Fibroblast of the conjunctiva (primary cell): ENCODE measurements at regions not wholly inside any gene's neighbourhood (a gene's known extent, or its start where the extent isn't known, plus 50 kb on each side); places are given as distances from the start of the nearest gene placed in this dataset.
A peak's percentile ranks its signal among the peaks of the same experiment; 100 is the strongest.

ENCODE experiments used
- DNase-seq: peaks from one replicate; pipeline ENCODE4 v3.0.0-alpha.2; 2010; ENCODE audit warnings: low read depth

DNA sequence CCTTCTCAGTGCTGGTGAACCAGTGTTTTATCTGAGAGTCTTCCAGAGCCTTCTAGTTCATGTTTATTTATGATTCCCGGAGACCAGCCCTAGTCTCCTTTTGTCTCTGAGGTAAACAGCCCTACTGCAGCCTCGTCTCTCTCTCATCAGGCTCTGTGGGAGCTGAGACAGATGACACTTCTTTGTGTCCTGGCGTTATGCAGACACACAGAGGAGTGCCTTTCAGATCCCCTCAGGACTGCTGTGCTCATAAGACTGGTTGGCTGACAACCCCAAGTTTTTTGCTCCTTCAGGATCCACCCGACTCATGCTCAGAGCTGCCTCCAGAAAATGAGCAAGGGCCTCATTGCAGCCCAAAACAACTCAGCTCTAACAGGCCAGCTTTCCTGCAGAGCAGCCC is 523.8 kb upstream of the SPHKAP start:
- DNase-seq, result no peak

DNA sequence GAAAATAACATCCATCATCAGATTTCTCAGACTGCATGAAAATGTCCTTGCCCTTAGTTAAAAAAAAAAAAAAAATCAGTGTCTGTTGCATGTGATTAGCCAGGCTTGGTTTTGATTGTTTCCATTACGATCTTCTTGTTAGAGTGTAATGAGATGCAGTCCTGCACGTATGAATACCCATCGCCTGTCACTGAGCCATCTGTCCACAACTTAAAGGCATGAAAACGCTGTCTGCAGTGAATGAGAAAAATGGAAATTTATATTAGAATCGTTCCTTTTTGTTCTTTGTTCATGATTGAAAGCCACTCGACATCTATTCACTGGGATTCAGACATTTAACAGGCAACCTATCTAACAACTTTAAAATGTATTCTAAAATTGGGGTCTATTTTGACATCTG is 521.7 kb upstream of the SPHKAP start:
- no peak for DNase-seq

GRCh38 chr2:228701506-228701905 is 520.0 kb upstream of the SPHKAP start:
- no peak for DNase-seq

- no peak for DNase-seq
Measured at GRCh38 chr2:228700638-228701037, 519.2 kb upstream of the SPHKAP start.

- DNase-seq, result no peak
Measured at GRCh38 chr2:228699888-228700287, 518.4 kb upstream of the SPHKAP start.

DNA sequence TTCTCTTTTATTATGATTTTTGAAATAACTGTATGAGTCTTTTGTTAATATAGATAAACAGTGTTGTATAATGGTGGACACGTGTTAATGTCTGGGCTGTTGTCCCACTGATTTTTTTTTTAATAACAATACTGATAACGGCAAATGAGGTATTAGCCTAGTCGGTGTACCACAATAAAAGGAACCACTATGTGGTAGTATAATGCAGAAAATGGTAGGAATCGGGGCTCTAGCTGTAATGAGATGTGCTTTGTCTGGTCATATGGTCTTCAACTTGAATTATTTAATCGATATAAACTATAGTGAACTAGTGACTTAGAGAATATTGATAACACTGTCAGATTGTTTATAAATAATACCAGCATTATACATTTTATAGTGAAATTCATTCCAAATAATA is 517.9 kb upstream of the SPHKAP start:
- DNase-seq, result no peak

DNA sequence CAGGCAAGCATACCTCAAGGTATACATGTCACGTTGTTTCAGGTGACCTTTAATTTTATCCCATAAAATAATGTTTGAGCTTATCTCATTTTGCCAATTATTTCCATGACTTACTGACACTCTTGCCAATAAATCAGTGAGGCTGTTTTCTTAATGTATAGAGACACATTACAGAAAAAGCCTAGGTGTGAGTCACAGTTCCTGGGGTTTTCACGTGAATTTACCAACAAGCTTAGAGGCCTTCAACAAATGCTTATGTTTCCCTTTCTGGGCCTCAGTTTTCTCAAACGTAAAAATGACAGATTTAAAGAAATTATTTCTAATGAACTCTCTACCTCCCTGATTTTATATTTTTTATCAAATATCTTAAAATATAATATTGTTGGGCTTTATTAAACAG is 517.5 kb upstream of the SPHKAP start:
- DNase-seq, result no peak

- no peak for DNase-seq
Measured at GRCh38 chr2:228697456-228697855, 516.0 kb upstream of the SPHKAP start.

DNA sequence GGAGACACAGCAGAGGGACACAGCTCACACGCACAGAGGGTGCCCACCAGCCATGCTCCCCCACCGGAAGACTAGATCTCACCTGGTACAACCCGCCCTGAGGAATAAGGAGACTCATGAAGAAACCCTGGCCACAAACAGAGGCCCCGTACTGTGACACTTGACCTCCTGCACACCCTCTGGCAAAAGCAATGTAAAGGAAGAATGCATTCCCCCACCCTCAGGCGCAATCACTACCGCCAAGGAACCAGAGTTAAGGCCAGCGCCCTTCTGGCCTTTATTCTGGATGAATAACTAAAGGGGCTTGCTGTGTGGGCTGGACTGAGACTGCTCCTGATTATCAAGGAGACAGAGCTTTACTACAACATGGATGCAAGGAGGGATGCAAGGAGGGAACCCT is 509.2 kb upstream of the SPHKAP start:
- DNase-seq, result no peak

- no peak for DNase-seq
Measured at GRCh38 chr2:228689053-228689452, 507.6 kb upstream of the SPHKAP start.

GRCh38 chr2:228688007-228688645 is 506.6 kb upstream of the SPHKAP start:
- DNase-seq, result no peak

GRCh38 chr2:228681979-228682378 is 500.5 kb upstream of the SPHKAP start:
- DNase-seq, result no peak

DNA sequence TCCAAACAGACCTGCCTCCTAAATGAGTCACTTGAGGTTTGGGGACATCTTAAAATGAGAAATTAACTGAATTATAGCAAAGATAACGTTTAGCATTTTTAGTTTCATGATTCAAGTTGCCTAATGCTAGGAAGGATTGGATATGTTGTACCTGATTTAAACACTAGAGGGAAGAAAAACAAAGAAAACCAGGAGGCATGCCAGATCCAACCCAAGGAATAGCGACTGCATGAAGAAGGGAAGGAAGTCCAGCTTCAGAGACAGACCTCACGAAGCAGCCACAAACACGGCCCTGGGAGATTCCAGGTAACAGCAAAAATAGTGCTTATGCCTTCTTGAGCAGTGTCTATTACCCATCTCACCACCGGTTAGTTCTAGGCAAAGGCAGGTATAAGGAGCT is 499.9 kb upstream of the SPHKAP start:
- DNase-seq, result peak; percentile 38

- DNase-seq, result no peak
Measured at GRCh38 chr2:228678110-228678509, 496.6 kb upstream of the SPHKAP start.

DNA sequence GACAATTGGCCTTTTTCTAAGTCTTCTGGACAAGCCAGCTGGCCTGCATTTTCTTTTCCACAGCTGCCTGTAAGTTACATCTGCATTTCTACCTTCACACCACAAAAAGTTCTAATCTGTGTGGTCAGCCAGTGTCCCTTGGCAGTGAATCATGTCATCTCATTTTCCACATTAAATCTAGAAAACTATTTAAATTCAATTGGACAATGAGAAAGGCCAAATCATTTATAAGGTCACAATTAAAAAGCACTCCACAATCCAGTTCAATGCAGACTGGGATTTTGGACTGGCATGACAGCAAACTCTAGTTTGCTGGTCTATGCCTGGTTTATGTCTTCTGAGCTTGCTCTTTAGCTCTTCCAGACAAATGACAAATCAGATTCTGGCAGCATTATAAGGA is 494.2 kb upstream of the SPHKAP start:
- DNase-seq, result no peak

DNA sequence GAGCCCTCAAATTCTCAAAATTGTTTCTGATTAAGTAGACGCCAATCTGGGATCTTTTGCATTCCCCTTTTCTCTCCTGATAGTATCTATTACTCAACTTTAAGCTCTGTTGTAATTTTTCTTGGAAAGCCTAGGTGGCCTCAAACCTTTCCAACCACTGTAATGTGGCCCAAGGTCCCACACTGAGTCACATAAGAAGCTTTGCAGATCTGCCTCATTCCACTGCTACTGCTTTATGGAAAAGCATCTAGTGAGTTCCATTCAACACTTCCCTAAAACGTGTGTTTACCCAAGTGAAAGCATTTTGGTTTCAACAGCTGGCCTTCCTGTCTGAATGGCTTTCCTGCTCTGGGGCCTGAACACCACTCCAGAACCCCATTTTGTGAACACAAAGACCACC is 493.6 kb upstream of the SPHKAP start:
- DNase-seq, result no peak

DNA sequence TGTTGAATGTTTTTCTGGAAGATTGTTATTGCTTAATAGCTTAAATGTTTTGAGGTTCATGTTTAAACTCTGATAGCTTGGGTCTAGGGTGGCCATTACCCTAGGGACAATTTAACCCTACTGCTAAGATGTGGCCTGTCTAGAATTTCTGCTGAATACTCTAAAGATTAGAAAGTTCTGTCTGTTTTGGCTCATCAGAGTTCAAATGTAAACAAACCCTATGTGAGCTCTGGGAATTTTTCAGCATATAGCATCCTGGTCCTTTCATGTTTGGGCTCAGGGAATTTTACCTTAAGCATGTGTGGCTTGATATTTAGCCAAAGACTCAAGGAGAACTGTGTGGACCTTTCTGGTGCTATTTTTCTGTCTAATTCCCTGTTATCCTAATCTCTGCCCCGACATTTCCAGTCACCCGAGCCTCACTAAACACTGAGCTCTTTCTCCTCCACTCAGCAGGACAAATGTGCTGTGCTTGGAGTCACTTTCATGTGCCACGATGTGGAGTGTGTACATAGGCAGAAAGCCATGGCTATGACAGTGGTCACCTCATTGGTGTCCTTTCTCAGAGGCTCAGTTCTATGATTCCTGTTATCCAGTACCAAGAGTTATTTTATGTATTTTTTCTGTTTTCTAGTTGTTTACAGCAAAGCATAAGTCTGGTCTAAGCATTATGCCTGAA is 492.5 kb upstream of the SPHKAP start:
- no peak for DNase-seq

DNA sequence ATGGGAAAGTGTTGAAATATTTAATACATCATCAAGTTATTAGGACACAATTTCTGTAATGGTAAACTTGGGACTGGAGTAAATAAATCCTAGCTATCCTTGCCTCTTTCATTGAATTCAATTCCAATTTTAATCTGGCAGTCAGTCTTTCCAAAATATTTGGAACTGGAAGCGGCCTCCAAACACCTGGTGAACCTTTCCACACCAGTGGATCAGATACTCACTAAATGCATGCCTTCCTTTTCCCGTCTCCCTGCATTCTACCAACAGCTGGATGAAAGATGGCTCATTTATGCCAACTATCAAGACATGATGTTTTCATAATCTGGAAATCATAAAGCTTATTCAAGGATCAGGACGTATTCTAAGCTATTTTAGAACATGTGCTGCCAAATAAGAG is 488.2 kb upstream of the SPHKAP start:
- DNase-seq, result no peak

DNA sequence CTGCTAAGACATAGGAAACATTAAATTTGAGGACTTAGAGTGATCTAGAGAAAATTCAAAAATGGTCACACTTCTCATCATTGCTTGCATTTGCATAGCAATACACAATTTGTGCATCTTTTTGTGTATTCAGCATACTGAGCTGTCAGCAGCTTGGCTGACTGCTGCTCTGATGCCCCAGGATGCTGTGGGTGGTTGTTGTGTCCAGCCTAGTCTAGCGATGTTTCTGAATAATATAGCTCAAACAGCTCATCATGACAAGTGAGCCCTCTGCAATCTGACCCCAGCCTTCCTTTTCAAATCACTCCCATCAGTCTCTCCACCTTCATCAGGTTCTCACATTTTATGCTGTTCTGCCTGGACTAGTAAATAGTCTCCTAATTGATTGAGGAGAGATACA is 483.7 kb upstream of the SPHKAP start:
- no peak for DNase-seq

GRCh38 chr2:228658998-228659397 is 477.5 kb upstream of the SPHKAP start:
- DNase-seq, result peak; percentile 70

DNA sequence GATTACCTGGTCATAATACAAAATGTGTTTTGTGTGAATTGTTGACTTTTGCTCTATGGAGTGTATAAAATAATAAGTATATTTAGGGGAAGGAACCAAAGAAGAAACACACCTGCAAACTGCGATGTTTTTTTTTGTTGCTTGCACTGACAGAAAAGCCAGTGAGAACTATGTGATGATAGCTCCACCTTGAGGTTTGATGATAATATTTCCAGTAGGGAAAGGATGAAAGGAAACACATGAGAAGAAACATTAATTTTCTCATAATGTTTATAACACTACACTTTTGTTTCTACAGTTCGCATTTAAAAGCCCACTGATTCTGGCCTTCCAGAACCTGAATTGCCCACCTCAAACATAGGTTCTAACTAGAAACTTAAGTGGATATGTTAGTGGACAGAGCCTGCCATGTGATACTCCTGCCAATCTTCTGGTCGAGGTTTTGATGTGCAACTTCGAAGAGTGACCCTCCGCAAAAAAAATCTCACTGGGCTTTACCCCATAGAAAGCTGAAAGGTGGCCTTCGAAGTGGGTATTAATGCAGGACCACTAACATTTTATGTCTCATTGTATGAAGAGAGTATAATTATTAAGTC is 476.4 kb upstream of the SPHKAP start:
- DNase-seq, result peak; percentile 21

DNA sequence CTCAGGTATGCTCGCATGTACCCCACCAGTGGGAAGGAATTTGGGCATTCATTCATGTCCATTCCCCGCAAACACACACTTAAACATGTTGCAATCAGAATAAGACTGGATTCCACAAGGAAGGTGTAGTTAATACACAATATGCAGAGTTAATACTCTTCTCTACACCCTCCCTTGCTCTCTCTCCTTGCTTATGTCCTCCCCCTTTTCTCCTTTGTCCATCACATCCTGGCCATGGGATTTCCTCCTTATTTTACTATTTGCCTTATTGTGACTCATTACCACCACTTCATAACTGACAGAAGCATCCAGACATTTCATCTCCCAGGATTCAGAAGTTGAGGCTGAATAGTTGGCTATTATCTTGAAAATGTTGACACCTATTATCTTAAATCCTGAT is 473.8 kb upstream of the SPHKAP start:
- DNase-seq, result no peak

GRCh38 chr2:228654707-228655106 is 473.2 kb upstream of the SPHKAP start:
- DNase-seq, result no peak

GRCh38 chr2:228653884-228654283 is 472.4 kb upstream of the SPHKAP start:
- no peak for DNase-seq
